ENCODE measurements at regions not wholly inside any gene's neighbourhood (a gene's known extent, or its start where the extent isn't known, plus 50 kb on each side); places are given as distances from the start of the nearest gene placed in this dataset.

DNA sequence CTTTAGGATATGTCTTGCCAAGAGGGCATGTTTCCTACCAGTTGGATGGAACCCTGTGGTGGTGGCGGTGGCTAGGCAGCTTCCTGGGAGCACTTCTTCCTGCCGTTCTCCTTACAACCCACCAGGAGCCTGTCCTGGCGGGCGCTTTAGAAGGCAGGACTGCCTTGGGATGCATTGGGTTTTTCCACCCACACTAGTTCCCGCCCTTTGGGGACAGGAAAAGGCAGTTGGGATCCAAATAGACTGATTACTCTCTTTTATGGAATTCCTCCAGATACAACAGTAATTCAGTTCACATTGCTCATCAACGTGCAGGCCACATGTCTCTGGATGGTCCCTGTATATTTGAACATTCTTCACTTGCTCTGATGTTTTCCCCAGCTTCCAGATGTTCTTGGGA lies 305.7 kb upstream of the SSTR1 start:
- no peak for DNase-seq

DNA sequence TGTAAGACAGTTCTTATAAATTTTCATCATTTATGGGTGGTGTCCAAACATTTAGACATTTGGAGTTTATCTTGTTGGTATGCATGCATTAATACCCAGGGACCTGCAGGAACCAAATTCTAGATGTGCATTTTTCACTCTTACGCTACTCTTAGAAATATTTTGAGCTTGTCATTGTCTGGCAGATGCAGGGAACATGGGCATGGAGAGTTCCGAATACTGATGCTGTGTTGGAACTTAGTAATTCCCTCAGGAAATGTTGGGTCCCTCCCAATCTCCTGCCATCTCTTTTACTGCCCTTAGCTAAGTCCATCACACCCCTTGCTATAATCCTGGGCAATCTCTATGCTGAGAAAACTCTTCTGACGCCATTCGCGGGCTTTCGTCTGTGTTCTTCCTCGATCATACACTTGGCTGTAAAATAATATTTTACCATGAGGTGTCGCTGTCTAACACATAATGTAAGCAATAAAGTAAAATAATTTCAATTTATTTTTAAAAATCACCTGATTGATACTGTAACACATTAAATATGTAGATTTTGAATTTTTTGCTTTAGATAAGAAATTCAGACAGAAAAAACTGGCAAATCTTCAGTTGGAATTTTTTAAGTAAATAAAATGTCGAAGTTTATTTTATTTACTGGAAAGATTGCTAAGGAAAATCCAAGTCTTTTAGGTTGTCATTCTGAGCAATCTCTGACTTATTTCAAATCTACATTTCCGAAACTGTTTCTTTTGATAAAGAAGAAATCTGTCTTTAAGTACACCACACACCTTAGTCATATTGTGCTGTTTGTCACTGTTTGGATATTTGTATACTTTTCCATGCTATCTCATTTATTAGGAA lies 304.1 kb upstream of the SSTR1 start:
- DNase-seq = peak; percentile 7

GRCh38 chr14:37924622-37925021 lies 283.1 kb upstream of the SSTR1 start:
- DNase-seq = no peak

DNA sequence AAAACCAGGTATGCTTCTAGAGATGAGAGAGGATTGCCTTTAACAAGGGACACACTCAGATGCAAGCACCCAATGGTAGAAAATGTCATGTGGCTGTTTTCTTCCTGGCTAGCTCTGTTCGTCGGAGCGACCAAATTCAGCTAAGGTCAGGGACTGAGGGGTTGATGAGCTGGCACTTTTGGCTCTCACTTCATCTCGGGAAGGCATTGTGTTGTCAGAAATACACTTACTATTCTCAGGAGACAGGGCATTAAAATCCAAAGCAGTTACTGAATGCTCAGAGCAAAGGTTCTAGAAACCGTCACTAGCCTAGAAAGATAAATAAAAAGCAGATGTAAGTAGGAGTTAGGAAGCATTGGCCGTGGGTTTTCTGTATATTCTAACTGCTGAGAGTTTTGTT lies 275.7 kb upstream of the SSTR1 start:
- DNase-seq = no peak

DNA sequence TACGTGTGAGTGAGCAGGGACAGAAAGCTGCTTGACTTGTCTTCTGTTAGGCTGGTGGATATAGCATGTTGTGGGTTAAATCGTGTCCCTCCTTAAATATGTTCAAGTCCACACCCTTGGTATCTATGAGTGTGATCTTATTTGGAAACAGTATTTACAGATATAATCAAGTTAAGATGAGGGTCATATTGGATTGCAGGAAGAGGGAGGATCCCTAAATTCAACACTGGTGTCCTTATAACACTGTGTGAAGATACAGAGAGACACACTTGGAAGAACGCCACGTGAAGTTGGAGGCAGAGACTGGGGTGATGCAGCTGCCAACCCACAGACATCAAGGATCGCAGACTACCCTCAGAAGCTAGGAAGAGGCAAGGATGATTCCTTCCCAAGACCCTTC lies 275.2 kb upstream of the SSTR1 start:
- no peak for DNase-seq

- no peak for DNase-seq
These were observed 270.7 kb upstream of the SSTR1 start for GRCh38 chr14:37936971-37937370.

- no peak for DNase-seq
These were observed 268.2 kb upstream of the SSTR1 start for GRCh38 chr14:37939442-37940028.

DNA sequence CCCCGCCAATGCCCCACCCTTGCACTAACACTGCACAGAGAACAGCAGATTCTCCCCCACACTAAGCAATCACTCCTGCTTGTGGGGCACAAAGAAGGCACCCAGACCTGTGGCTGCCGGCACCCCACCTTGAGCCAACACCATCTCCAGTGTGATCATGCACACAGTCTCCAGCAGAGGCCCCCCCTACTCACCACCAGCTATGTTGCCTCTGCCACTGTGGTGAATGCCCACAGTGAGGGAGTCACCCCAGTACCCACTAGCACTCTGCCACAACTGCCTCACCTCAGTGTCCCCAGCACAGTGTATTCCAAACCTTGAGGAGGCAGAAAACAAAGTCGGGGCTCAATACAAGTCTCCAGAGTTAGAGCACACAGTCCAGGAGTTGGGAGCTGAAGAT lies 261.7 kb upstream of the SSTR1 start:
- DNase-seq = no peak

DNA sequence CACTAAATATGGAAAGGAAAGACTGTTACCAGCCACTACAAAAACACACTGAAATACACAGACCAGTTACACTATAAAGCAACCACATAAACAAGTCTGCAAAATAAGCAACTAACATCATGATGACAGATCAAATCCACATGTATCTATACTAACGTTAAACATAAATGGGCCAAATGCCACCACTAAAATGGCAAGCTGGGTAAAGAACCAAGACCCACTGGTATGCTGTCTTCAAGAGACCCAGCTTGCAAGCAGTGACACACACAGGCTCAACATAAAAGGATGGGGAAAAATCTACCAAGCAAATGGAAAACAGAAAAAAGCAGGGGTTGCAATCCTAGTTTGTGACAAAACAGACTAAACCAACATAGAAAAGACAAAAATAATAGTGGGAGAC lies 260.9 kb upstream of the SSTR1 start:
- no peak for DNase-seq

DNA sequence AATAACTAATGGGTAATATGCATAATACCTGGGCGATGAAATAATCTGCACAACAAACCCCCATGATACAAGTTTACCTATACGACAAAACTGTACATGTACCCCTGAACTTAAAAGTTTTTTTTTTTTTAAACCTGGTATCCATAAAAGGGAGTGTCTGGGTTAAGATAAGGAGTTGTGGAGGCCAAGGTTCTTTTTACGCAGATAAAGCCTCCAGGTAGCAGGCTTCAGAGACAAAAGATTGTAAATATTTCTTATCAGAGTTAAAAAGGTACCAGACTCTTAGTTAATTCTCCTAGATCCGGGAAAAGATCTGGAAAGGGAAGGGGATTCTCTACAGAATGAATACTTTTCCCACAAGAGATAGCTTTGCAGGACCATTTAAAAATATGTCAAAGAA lies 259.4 kb upstream of the SSTR1 start:
- no peak for DNase-seq

DNA sequence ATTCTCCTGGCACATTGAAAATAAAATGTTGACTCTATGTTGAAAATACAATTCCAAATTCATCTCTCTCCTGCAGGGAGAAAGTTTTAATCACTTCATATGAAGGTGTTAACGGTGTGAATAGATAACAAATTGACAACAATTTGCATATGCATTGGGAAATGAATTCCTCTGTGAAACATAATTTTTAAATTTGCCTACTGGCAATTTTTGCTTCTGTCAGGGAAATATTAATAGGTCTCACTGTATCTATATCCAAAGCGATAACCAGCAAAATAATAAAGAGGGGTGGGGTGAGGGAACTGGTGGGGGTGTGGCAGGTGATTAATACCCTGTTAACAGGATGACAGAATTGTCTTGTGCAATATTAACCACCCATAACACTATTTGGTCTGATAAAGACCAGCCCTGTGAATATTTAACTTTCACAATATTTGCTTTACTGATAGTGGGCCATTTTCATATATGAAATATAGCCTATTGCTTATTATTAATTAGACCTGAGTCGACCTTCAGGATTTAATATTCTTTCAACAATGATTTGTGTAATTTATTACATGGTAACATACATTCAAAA lies 239.0 kb upstream of the SSTR1 start:
- DNase-seq = no peak

DNA sequence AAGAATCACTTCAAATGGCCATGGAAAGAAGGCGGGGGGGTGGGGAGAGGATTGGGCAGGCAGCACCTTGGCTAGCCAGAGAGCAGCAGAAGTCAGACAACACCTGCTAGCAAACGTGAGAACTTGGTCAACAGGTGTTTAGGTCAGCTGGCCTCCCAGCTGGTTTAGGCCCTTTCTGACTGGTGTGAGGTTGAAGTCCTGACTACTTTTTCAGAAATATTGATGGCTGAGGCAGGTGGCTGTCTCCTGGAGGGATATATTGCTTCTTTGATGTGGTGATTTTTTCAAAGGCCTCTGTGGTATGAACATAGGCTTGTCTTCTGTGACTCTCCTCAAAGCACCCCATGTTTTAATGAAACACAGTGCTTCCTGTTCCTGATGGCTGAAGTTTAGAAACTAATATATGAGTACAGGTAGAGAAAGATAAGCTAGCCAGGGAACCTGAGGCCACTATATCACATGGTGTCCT lies 238.2 kb upstream of the SSTR1 start:
- no peak for DNase-seq

GRCh38 chr14:37970696-37971095 lies 237.0 kb upstream of the SSTR1 start:
- no peak for DNase-seq

- DNase-seq = no peak
These were observed 234.5 kb upstream of the SSTR1 start for GRCh38 chr14:37972941-37973887.

DNA sequence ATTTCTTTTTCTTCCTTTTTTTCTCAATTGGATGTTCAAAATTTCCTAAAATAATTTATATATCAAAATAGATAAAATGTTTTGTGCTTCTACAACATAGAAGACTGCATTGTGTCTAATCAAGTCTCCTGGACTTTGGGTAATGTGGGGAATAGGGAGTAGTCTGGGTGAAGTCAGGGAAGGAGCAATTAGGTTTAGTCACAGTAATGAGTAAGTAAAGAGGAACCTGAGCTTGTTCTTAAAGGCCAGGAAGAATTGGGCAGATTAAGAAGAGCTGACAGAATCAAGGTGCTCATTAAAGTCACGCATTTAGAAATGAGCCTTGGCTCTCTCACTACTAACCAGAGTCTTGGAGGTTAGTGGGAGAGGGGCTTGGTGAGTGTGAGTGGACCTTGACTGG lies 233.3 kb upstream of the SSTR1 start:
- no peak for DNase-seq

- no peak for DNase-seq
These were observed 230.2 kb upstream of the SSTR1 start for GRCh38 chr14:37977481-37977880.

GRCh38 chr14:37985826-37986470 lies 221.8 kb upstream of the SSTR1 start:
- peak; percentile 25 for DNase-seq

DNA sequence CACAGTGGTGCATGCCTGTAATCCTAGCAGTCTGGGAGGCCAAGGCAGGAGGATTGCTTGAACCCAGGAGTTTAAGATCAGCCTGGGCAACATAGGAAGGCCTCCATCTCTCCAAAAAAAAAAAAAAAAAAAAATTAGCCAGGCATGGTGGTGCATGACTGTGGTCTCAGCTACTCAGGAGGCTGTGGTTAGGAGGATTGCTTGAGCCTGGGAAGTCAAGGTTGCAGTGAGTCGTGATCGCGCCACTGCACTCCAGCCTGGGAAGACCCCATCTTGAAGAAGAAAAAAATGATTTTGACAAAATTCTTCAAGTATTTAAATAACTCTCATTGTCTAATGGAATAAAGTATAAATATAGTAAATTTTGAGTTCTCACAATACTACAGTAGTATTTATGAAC lies 219.2 kb upstream of the SSTR1 start:
- DNase-seq = no peak

- no peak for DNase-seq
These were observed 216.7 kb upstream of the SSTR1 start for GRCh38 chr14:37991027-37991426.

GRCh38 chr14:37992499-37992898 lies 215.2 kb upstream of the SSTR1 start:
- DNase-seq = no peak

- DNase-seq = no peak
These were observed 212.8 kb upstream of the SSTR1 start for GRCh38 chr14:37994846-37995372.

- no peak for DNase-seq
These were observed 210.7 kb upstream of the SSTR1 start for GRCh38 chr14:37997017-37997416.
